HG02870 (cell line): ENCODE measurements at regions not wholly inside any gene's neighbourhood (a gene's known extent, or its start where the extent isn't known, plus 50 kb on each side); places are given as distances from the start of the nearest gene placed in this dataset.
"Not testable (repeated sequence)": the region's sequence is repeated elsewhere in the genome, so short reads cannot be mapped to it uniquely, and the experiment has no call there.

Experiments used
- ATAC-seq: cut with Tn5 transposase; IDR thresholded peaks from one replicate; pipeline ENCODE4 v1.9.1; 2021; ENCODE audit warnings: mild to moderate bottlenecking, moderate library complexity; ENCODE audit not compliant: unreplicated experiment

DNA sequence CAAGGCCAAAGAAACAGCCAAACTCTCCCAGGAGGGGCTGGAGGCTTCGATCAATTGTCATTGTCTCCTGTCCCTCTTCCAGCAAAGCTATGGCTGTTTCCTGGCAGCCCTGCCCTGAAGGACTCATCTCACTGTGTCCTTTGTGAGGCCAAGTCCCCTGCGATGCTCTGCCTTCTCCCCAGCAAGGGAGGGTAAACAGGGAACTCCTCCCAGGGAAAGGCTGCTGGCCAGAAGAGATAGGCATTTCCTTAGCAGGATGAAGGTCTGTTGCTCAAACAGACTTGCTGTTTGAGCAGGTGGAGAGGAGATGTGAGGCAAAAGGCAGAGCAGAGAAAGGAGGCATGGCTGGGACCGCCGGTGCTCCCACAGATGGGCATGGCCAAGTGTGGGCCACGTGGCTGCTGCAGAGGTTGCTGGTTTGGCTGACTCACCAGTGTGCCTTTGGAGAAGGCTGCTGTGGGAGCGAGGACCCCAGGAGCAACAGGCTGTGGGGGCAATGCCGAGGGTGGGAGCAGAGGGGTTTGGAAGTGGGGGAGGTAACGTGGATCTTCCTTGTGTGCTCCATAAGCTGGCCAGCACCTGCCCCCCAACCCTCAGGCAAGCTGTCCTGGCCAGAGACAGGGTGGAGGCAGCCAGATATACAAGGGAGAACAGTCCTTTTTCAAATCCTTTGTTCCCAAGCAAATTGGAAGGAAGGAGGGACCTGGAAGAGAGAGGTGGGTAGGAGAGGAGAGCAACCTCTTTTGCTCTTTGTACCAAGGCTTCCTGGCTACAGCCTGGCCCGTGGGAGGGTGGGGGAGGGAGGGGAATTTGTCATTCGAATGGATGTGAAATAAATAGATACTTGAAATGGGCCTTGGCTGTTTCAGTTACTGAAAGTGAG lies 449.8 kb downstream of the SIPA1L2 start:
- ATAC-seq = no peak

DNA sequence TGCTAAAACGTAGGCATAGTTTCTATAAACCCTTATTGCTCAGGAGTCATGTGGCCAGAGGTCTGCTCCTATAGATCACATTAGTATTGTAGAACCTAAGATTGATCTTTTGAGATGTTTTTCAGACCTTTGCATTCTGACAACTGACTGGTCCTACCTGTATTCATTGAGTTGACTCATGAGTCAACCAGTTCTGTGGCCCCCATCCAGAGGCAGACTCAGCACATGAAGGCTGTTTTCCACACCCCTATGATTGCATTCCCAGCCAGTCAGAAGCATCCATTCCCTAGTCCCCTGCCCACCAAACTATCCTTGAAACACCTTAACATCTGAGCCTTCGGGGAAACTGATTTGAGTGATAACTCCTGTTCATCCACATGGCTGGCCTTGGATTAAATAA lies 451.7 kb downstream of the SIPA1L2 start:
- ATAC-seq = no peak

DNA sequence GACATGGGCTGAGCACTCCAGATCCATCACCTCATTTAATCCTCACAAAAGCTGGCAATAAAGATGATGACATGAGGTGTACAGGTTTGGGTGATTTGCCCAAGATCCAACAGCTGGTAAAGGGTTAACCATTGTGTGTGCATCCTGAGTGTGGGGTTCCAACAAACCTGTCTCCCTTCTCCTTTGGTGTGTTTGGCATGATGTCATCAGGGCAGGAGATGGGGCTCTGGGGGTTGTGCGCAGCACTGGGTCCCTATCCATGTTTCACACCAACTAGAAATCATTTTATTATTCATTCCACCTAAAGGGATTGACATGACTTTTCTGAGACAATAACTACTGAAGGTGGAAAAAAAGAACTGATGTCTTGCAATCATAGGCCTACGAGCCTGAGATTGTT lies 452.5 kb downstream of the SIPA1L2 start:
- ATAC-seq = no peak

DNA sequence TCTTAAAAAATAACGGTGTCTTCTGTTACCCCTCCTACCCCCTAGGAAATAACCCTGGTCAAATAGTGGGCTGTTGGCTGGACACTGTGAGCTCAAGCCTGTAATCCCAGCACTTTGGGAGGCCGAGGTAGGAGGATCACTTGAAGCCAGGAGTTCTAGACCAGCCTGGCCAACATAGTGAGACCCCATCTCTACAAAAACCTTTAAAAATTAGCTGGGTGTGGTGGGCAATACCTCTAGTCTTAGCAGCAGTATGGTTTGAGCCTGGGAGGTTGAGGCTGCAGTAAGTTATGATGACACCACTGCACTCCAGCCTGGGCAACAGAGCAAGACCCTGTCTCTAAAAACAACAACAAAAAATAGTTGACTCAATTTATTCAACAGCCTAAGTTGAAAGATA lies 453.7 kb downstream of the SIPA1L2 start:
- no peak for ATAC-seq

DNA sequence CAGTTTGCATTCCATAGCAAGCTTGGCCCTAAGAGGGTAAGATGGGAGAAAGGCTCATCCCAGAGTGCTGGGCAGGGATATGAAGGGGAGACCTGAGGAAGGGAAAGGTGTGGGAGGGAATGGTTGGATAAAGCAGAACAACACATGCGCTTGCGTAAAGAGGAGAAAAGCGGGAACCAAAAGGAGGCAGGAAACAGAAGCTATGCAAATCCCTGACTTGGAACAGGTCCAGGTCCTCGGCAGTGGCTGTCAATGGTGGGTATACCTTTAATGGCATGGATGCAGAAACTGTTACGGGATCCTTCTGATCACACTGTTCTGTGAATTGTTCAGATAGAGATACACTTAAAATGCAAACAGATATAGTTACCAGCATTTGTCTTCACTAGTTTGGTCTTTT lies 455.6 kb downstream of the SIPA1L2 start:
- ATAC-seq = no peak

DNA sequence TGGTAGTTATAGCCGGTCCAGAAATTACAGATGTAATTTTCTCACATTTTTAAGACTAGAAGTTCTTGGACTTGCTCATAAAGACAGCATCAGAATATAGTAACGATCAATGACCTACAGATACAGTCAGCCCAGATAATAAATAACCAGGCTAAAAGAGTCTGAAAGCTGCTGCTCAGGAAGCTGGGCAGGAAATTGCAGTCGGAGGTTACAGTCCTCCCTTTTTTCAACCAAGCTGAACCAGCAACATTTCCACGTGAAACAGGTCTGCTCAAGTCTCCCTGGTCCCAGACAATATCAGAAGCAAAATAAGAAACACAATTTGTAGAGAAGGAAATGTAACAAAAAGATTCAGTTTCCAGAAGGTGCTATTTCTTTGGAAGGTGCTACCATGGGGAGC lies 457.4 kb downstream of the SIPA1L2 start:
- ATAC-seq = no peak

DNA sequence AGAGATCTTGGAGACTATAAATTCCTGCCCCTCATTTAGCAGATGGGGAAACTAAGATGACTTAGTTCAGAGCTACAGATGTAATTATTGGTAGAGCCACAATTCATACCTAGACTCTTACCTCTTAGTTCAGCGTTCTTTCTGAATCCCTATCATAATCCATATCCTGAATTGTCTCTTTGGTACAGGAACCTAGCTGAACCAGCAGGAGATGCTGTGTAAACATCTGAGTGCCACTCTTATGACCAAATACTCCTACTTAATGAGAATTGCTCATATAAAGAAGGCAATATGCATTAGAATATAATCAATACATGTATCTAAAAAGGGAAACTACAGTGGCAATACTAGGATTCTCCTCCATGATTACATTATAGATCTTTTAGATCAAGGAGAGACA lies 459.0 kb downstream of the SIPA1L2 start:
- no peak for ATAC-seq

DNA sequence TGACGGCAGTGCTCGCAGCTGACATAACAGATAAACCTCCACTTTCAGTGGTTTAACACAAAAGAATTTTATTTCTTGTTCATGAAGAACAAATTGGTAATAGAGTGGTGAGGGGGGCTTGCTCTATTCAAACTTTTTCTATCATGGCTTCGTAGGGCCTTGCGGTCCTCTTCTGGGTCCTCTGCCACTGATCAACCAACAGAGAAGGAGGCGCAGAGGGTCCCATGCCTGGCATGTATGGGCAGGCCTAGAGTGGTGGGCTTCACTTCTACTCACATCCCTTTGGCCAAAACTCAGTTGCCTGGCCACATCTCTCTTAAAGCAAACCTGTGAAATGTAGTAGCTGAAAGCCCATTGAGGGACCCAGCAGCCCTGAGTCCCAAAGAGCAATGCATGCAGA lies 460.5 kb downstream of the SIPA1L2 start:
- ATAC-seq = no peak

DNA sequence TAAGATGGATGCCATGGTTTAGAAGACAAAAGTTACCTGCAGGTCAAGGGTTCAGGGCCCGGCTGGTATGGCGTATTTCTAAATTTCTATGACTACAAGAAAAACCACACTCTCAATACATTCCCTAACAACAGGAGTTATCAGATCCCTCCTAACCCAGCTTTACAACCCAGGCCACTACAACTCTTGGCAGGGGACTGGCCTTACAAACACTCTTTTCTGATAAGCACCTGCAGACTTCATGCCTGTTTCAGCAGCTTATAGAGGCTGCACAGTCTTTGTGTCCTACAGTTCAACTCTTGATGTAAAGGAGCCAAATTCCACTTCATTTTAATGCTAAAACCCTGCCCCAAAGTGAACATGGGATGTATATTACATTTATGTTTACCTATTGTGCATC lies 461.4 kb downstream of the SIPA1L2 start:
- no peak for ATAC-seq

DNA sequence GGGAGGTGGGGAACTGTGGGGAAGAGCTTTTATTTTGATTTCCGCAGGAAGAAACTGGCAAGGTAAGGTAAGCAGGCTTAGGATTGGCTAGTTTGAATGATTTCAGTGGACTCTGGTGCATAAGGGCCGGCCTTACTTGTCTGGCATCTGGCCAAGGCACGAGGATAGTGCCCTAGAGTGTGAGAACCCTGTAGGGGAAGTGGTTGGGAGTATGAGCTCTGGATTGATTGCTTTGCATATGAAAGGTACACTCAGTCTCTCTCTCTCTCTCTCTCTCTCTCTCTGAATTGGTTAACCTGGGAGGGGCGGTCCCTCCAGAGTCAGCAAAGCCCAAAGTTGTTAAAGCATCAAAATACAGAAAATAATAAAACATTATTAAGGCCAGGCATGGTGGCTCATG lies 463.0 kb downstream of the SIPA1L2 start:
- no peak for ATAC-seq

DNA sequence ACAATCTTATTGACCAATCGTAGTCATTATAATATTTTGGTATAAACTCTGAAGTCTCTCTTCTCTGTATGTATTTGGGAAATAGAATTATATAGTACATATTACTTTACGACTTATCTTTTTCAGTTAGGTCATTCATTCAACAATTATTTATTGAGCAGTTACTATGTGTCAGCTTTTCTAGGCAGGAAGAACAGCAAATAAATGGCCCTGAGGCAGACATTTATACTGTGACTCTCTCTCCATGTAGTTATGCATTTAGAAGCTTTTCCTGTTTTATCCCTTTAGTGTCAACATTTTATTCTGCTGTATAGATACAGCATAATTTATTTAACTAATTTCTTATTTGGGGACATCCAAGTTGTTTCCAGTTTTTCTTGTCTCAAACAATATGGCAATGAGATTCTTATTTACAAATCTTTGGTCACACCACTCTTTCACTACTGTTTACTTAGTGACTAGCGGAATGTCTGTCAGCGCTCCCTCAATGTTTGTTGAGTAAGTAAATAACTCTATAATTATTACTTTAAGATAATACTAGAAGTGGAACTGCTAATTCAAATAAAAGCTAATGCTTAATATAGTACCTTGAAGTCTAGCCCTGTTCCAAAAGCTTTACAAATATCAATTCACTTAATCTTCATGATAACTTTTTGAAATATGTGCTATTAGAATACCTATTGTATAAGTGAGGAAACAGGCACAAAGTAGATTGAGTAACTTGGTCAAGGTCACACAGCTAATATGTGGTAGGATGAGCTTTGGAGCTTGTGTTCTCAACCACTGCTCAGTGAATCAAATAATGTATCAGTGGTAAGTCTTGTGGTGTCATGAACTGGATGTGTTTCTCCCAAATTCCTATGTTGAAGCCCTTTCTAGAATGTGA lies 465.6 kb downstream of the SIPA1L2 start:
- ATAC-seq = no peak

DNA sequence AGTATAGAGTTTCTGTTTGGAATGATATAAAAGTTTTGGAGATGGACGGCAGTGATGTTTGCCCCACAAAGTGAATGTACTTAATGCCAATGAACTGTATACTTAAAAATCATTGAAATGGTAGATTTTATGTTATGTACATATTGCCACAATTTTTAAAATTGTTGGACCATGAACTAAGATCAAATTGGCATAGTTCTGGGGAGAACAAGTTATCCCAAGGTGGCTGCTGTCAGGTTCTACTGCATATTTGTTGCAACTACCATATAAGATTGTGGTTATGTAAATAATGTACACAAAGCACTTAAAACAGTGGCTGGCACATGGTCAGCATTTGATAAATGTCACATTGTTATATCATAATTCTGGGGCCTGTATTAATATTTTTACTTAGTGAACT lies 466.4 kb downstream of the SIPA1L2 start:
- no peak for ATAC-seq

DNA sequence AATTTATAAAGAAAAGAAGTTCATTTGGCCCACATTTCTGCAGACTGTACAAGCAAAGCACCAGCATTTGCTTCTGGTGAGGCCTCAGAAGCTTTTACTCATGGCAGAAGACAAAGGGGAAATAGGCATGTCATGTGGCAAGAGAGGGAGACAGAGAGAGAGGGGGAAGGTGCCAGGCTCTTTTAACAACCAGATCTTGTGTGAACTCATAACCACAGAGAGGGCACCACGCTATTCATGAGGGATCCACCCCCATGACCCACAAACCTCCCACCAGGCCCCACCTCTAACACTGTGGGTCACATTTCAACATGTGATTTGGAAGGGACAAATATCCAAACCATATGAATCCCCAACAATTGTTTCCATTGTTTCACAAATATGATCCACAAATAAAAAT lies 467.9 kb downstream of the SIPA1L2 start:
- ATAC-seq = no peak

DNA sequence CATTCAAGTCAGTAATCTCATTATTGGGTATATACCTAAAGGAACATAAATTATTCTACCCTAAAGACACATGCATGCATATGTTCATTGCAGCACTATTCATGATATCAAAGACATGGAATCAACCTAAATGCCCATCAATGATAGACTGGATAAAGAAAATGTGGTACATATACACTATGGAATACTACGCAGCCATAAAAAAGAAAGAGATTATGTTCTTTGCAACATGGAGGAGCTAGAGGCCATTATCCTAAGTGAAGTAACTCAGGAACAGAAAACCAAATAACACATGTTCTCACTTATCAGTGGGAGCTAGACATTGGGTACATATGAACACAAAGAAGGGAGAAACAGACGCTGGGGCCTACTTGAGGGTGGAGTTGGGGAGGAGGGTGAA lies 471.4 kb downstream of the SIPA1L2 start:
- not testable (repeated sequence) for ATAC-seq

DNA sequence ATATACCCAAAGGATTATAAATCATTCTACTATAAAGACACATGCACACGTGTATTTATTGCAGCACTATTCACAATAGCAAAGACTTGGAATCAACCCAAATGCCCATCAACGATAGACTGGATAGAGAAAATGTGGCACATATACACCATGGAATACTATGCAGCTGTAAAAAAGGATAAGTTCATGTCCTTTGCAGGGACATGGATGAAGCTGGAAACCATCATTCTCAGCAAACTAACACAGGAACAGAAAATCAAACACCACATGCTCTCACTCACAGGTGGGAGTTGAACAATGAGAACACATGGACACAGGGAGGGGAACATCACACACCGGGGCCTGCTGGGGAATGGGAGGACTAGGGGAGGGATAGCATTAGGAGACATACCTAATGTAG lies 473.9 kb downstream of the SIPA1L2 start:
- not testable (repeated sequence) for ATAC-seq

DNA sequence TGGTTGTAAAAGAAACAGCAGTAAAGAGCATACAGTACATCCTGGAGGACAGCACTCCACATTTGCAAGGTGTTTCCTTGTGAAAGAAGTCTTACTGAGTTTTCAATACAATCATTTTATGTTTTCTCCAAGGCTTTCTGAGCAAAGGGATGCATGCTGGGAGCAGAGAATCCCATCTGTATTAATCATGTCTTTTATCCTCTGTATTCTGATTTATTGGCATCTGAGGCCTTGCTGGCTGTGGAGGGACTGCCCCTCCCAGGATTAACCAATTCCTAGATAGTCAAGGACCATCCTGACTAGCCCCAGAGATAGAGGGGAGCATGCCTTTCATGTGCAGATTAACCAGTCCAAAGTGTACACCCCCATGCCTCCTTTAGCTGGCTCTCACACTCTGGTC lies 476.3 kb downstream of the SIPA1L2 start:
- ATAC-seq = no peak

DNA sequence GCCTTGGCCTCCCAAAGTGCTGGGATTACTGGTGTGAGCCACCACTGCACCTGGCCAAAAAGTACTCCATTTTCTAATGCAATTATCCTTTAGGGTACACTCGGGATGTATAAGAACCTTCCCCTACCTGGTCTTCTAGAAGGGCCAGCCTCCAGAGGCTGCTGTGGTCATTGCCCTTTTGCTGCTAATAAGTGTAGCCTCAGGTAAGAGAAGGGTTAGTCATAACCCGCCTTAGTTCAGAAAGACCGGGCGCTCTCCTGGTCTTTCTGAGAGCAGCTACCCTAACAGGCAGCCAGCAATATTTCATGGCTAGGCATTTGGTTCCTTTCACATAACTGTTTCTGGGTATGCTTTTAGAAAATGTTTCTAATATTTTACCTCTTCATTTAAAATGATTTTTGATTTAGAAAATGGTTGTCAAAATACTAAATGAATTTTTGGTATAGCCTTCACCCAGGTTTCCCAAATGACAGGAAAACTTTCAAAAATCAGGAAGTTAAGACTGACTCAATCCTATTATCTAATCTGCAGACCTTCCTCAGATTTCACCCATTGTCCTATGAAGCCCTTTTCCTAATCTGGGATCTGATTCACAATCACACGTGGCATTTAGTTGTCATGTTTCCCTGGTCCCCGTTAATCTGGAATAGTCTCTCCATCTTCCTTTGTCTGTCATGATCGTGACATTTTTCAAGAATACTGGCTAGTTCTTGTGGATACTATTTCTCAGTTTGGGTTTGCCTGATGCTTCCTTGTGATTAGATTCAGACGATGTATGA lies 479.0 kb downstream of the SIPA1L2 start:
- ATAC-seq = no peak

DNA sequence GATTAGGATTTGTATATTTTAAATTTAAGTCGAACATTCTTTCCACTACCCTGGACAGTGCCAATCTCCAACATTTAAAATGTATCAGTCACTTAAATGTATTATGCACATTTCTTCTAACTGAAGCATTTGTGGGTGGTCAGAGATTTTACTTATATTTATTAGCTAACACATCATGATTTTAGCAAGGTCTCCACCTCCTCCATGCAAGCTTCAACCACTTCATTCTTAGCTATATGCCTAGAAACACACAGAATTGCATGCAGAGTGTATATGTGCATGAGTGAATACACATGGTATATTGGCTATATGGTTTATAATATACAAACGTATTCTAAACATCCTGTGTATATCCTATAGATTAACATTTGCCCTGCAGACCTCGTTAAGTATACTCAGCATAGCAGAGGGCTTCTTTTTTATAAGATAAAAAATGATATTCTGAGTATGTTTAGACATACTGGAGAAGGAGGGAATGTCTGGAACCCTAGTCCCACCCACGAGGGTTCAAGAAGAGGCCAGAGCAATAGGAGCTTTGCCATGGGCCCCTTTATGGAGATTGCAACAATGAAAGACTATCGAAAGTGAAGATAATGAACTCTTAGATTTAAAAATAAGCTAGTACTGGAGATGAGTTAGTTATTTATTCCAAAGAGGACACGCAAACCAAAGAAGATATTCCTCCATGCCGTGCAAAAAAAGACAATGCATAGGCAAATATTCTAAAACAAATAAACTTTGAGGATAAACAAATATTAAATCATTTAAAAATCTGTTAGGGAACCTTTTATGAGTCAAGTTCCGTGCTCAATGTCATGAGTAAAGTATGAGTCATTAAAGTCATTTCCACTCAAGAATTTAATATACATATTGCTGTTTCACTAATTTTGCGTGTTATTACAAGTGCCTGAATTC lies 480.4 kb downstream of the SIPA1L2 start:
- ATAC-seq = no peak

DNA sequence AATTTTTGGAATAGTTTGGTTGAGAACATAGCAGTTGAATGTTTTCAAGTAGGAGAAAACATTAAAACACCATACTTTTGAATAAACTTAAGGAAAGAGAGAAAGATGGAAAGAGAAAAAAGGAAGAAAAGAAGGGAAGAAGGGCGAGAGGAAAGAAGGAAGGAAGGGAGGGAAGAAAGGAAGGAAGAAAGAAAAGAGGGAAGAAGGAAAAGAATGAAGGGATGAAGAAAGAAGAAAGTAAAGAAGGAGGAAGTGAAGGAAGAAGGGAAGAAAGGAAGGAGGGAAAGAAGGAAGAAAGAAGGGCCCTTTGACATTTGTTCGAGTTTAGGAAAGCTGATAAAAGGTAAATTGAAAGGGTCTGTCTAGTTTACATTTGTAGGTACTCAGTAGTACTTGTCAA lies 482.7 kb downstream of the SIPA1L2 start:
- no peak for ATAC-seq

DNA sequence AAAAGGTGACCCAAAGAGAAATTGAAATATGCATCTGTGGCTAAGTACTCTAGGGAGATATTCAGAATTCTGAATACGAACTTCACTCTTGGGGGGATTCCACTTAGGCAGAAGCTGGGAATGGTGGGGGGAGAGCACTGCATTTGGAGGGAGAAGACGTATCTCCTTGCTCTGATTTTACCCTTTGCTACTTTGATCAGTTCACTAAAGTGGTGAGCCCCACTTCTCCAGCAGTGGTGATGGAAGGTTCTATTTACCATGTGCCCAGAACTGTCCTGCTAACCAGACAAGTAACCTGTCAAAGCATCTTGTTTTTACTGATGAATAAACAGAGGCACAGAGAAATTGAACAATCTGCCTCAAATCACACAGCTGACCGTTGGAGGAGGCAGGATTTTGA lies 483.4 kb downstream of the SIPA1L2 start:
- no peak for ATAC-seq
